WTC11 (cell line): ENCODE measurements at regions not wholly inside any gene's neighbourhood (a gene's known extent, or its start where the extent isn't known, plus 50 kb on each side); places are given as distances from the start of the nearest gene placed in this dataset.

Experiments
- CTCF ChIP-seq: fragments of 200-600 bp; IDR thresholded peaks from 2 replicates; pipeline ENCODE4 v1.8.0; 2022; ENCODE audit warnings: antibody characterized with exemption
- E2F1 ChIP-seq: sonication (generic); formaldehyde crosslinking; IDR thresholded peaks from 2 replicates; pipeline ENCODE4 v1.8.0; 2022; ENCODE audit warnings: mild to moderate bottlenecking, missing genetic modification reagents
- HMGXB4 ChIP-seq: sonication (generic); formaldehyde crosslinking; IDR thresholded peaks from 2 replicates; pipeline ENCODE4 v1.8.1; 2023; ENCODE audit warnings: mild to moderate bottlenecking, moderate library complexity, missing genetic modification reagents
- MYBL2 ChIP-seq: sonication (generic); formaldehyde crosslinking; IDR thresholded peaks from 2 replicates; pipeline ENCODE4 v1.8.1; 2023; ENCODE audit warnings: mild to moderate bottlenecking, moderate library complexity, missing genetic modification reagents
- SMAD4 ChIP-seq: sonication (generic); formaldehyde crosslinking; IDR thresholded peaks from 2 replicates; pipeline ENCODE4 v1.8.0; 2022; ENCODE audit warnings: mild to moderate bottlenecking, missing genetic modification reagents
- TEAD4 ChIP-seq: sonication (generic); formaldehyde crosslinking; IDR thresholded peaks from 2 replicates; pipeline ENCODE4 v1.8.0; 2022; ENCODE audit warnings: mild to moderate bottlenecking, missing genetic modification reagents
- ZNF232 ChIP-seq: sonication (generic); formaldehyde crosslinking; IDR thresholded peaks from 2 replicates; pipeline ENCODE4 v1.8.0; 2022; ENCODE audit warnings: mild to moderate bottlenecking, missing genetic modification reagents
- ZNF423 ChIP-seq: fragments of 250-450 bp; sonication (Bioruptor Pico); IDR thresholded peaks from 2 replicates; pipeline ENCODE4 v2.1.2; 2022; ENCODE audit warnings: mild to moderate bottlenecking, moderate library complexity

GRCh38 chr1:199736646-199737045 is 290.9 kb upstream of the NR5A2 start:
- no peak for TF ChIP-seq CTCF
- TF ChIP-seq ZNF423 (CRISPR knock-in tag): no peak
- no peak for TF ChIP-seq HMGXB4 (CRISPR knock-in tag)
- TF ChIP-seq MYBL2 (CRISPR knock-in tag): no peak
- TF ChIP-seq E2F1: no peak
- TF ChIP-seq ZNF232 (CRISPR knock-in tag): no peak
- TF ChIP-seq TEAD4 (CRISPR knock-in tag): no peak
- TF ChIP-seq SMAD4 (CRISPR knock-in tag): no peak
